ENCODE measurements at regions not wholly inside any gene's neighbourhood (a gene's known extent, or its start where the extent isn't known, plus 50 kb on each side); places are given as distances from the start of the nearest gene placed in this dataset.

- H4K20me1 ChIP-seq (ENCODE audit: low read length) = no peaks in the 10 kb centered on the region
- no peak for TF ChIP-seq EZH2 (IDR thresholded peaks at IDR 0.05; ENCODE audit: low read length, unreplicated experiment)
- TF ChIP-seq EZH2phosphoT487 (IDR thresholded peaks at IDR 0.05; ENCODE audit: borderline replicate concordance, low read length) = no peak
- TF ChIP-seq, protein P1, sequence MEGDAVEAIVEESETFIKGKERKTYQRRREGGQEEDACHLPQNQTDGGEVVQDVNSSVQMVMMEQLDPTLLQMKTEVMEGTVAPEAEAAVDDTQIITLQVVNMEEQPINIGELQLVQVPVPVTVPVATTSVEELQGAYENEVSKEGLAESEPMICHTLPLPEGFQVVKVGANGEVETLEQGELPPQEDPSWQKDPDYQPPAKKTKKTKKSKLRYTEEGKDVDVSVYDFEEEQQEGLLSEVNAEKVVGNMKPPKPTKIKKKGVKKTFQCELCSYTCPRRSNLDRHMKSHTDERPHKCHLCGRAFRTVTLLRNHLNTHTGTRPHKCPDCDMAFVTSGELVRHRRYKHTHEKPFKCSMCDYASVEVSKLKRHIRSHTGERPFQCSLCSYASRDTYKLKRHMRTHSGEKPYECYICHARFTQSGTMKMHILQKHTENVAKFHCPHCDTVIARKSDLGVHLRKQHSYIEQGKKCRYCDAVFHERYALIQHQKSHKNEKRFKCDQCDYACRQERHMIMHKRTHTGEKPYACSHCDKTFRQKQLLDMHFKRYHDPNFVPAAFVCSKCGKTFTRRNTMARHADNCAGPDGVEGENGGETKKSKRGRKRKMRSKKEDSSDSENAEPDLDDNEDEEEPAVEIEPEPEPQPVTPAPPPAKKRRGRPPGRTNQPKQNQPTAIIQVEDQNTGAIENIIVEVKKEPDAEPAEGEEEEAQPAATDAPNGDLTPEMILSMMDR (conservative IDR thresholded peaks at IDR 0.05; ENCODE audit: low read depth, low read length) = no peak
- H3K79me2 ChIP-seq (ENCODE audit: low read length) = no peaks in the 10 kb centered on the region
- BruUV-seq (replicated peaks) = no TSS peak
- H3K4me2 ChIP-seq (ENCODE audit: low read length) = no peak overlapping the region
- no peaks in the 10 kb centered on the region for H3K27me3 ChIP-seq (ENCODE audit: low read length)
- H2AFZ ChIP-seq (ENCODE audit: low read length) = no peak overlapping the region
- no peaks in the 10 kb centered on the region for H3K9me3 ChIP-seq (ENCODE audit: low read length)
- H3K9ac ChIP-seq (ENCODE audit: low read length) = no peak overlapping the region
- intact Hi-C loops (cut with micrococcal nuclease) = no loop called here
- no peak overlapping the region for H3K4me3 ChIP-seq (ENCODE audit: low read length)
- H3K27ac ChIP-seq (ENCODE audit: low read length) = no peak overlapping the region
- ATAC-seq = no peak
- CTCF ChIA-PET = no interaction called here
- H3F3A ChIP-seq (ENCODE audit: low read length, unreplicated experiment) = peaks cover 5% of the 10 kb centered on the region
- no peaks in the 10 kb centered on the region for H3K9me2 ChIP-seq (replicated peaks; ENCODE audit: low read length)
- DNase-seq = no peak
- POLR2A ChIA-PET (ENCODE audit: unreplicated experiment) = no interaction called here
- peaks cover 51% of the 10 kb centered on the region for H3K4me1 ChIP-seq (ENCODE audit: insufficient read depth, low read length)
- H3K36me3 ChIP-seq (ENCODE audit: low read depth, low read length) = no peaks in the 10 kb centered on the region
Measured at GRCh38 chr10:108055506-108055905, 891.0 kb upstream of the SORCS1 start.

DNA sequence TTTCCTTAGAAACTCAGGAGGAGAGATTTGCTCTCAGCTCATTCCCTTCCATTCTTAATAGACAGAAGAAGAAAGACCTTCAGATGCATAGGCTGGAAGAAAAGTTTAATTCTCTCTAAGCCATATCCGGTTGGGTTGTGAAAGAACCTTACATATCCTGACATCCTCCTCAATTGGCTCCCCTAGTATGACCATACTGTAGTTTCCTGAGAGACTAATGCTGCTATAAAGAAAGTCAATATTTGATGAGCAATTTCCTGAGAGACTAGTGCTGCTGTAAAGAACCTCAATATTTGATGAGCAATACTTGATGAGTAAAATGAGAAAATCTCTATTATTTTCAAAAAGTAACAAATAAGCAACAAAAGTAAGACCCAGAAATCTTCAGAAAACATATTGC is 888.5 kb upstream of the SORCS1 start:
- intact Hi-C loops (cut with micrococcal nuclease) = no loop called here
- no peaks in the 10 kb centered on the region for H3K9me2 ChIP-seq (replicated peaks; ENCODE audit: low read length)
- peak overlapping the region; percentile 70 for H3K4me2 ChIP-seq (ENCODE audit: low read length)
- H3K4me3 ChIP-seq (ENCODE audit: low read length) = 0 out of 2 replicates have a peak overlapping the region, but pooled peaks have one; percentile 33
- H3K79me2 ChIP-seq (ENCODE audit: low read length) = no peaks in the 10 kb centered on the region
- no peaks in the 10 kb centered on the region for H3K9me3 ChIP-seq (ENCODE audit: low read length)
- no peaks in the 10 kb centered on the region for H3K27me3 ChIP-seq (ENCODE audit: low read length)
- DNase-seq (peak; percentile 84), ATAC-seq (peak; percentile 96)
- peak overlapping the region; percentile 27; the same call in 1 of the 2 replicates for H2AFZ ChIP-seq (ENCODE audit: low read length)
- peak overlapping the region; percentile 87 for H3K27ac ChIP-seq (ENCODE audit: low read length)
- H3F3A ChIP-seq (ENCODE audit: low read length, unreplicated experiment) = peaks cover 5% of the 10 kb centered on the region
- H3K36me3 ChIP-seq (ENCODE audit: low read depth, low read length) = no peaks in the 10 kb centered on the region
- TF ChIP-seq EZH2 (IDR thresholded peaks at IDR 0.05; ENCODE audit: low read length, unreplicated experiment) (no peak), EZH2phosphoT487 (IDR thresholded peaks at IDR 0.05; ENCODE audit: borderline replicate concordance, low read length) (no peak)
- TF ChIP-seq, protein P1 (conservative IDR thresholded peaks at IDR 0.05; ENCODE audit: low read depth, low read length) = no peak
- CTCF ChIA-PET = no interaction called here
- no TSS peak for BruUV-seq (replicated peaks)
- POLR2A ChIA-PET (ENCODE audit: unreplicated experiment) = no interaction called here
- H3K9ac ChIP-seq (ENCODE audit: low read length) = peak overlapping the region; percentile 74
- H3K4me1 ChIP-seq (ENCODE audit: insufficient read depth, low read length) = peaks cover 36% of the 10 kb centered on the region
- no peaks in the 10 kb centered on the region for H4K20me1 ChIP-seq (ENCODE audit: low read length)

DNA sequence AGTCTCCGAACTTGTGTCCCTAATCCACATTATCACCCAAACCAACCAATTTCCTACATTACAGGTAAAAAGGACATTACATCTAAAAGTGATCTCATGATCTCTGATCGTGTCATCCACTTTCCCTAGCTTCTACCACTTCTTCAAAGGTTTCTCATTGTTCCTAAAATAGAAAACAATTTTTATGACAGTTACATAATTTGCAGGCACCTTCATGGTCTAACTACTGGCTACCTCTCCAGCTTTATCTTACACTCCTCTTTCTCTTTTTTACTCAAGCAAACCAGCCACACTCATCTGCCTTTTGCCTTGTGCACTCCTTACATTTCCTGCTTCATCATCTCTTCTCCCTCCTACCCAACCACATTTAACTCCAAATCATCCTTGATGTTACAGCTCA is 886.7 kb upstream of the SORCS1 start:
- intact Hi-C loops (cut with micrococcal nuclease) = no loop called here
- Histone ChIP-seq H3K9me2 (replicated peaks; ENCODE audit: low read length) (no peaks in the 10 kb centered on the region), H2AFZ (ENCODE audit: low read length) (no peak overlapping the region), H3K9ac (ENCODE audit: low read length) (no peak overlapping the region), H3K27ac (ENCODE audit: low read length) (peak overlapping the region; percentile 40), H3K27me3 (ENCODE audit: low read length) (no peaks in the 10 kb centered on the region), H3K4me3 (ENCODE audit: low read length) (no peak overlapping the region), H3K9me3 (ENCODE audit: low read length) (no peaks in the 10 kb centered on the region), H3K79me2 (ENCODE audit: low read length) (no peaks in the 10 kb centered on the region), H3K4me2 (ENCODE audit: low read length) (no peak overlapping the region), H3K36me3 (ENCODE audit: low read depth, low read length) (no peaks in the 10 kb centered on the region), H4K20me1 (ENCODE audit: low read length) (no peaks in the 10 kb centered on the region), H3K4me1 (ENCODE audit: insufficient read depth, low read length) (peaks cover 32% of the 10 kb centered on the region), H3F3A (ENCODE audit: low read length, unreplicated experiment) (peaks cover 5% of the 10 kb centered on the region)
- CTCF ChIA-PET = no interaction called here
- ATAC-seq = no peak
- TF ChIP-seq, protein P1 (conservative IDR thresholded peaks at IDR 0.05; ENCODE audit: low read depth, low read length) = no peak
- TF ChIP-seq EZH2phosphoT487 (IDR thresholded peaks at IDR 0.05; ENCODE audit: borderline replicate concordance, low read length) = no peak
- TF ChIP-seq EZH2 (IDR thresholded peaks at IDR 0.05; ENCODE audit: low read length, unreplicated experiment) = no peak
- no peak for DNase-seq
- no TSS peak for BruUV-seq (replicated peaks)
- POLR2A ChIA-PET (ENCODE audit: unreplicated experiment) = no interaction called here
